SK-N-SH (cell line): ENCODE measurements at regions not wholly inside any gene's neighbourhood (a gene's known extent, or its start where the extent isn't known, plus 50 kb on each side); places are given as distances from the start of the nearest gene placed in this dataset.

Source experiments
- CTCF ChIA-PET: fragments of 300-600, 350-600 bp; formaldehyde crosslinking; extraction: SDS; loops from one replicate; lab custom pipeline; 2021; lab: Yijun Ruan, JAX
- POLR2A ChIA-PET: fragments of 350-600 bp; sonication (Branson Sonifier 250); formaldehyde crosslinking; extraction: SDS; loops from one replicate; lab custom pipeline; 2020; ENCODE audit warnings: antibody characterized with exemption, inconsistent platforms; lab: Yijun Ruan, JAX
- DNase-seq: peaks from one replicate; pipeline ENCODE4 v3.0.0; 2012
- H2AFZ ChIP-seq: fragments of 200-600 bp; sonication (generic); 2 replicates; pipeline ENCODE4 v1.8.1; 2016; ENCODE audit warnings: antibody characterized with exemption, mild to moderate bottlenecking, low read depth
- H3F3A ChIP-seq: fragments of 200-600 bp; sonication (generic); replicated peaks from 2 replicates; pipeline ENCODE3; 2016; ENCODE audit warnings: antibody characterized with exemption, mild to moderate bottlenecking; ENCODE audit not compliant: insufficient read depth
- H3K27ac ChIP-seq, 2 experiments: fragments of 200-500 bp in 1 of 2; fragments of 200-600 bp in 1 of 2; sonication (Bioruptor generic) in 1 of 2; sonication (generic), shearing (Covaris generic) in 1 of 2; 2 replicates each; pipeline versions ENCODE4 v1.5.1 to v1.6.1; 2014 to 2016; ENCODE audit warnings: low read depth in 2 of 2, inconsistent platforms in 1 of 2, low read length in 1 of 2, mild to moderate bottlenecking in 1 of 2, mixed read lengths in 1 of 2
- H3K27me3 ChIP-seq: fragments of 200-600 bp; sonication (generic), shearing (Covaris generic); 2 replicates; pipeline ENCODE4 v1.6.1; 2016; ENCODE audit warnings: mixed run types; ENCODE audit not compliant: insufficient read depth
- H3K36me3 ChIP-seq, 2 experiments: fragments of 200-500 bp in 1 of 2; fragments of 200-600 bp in 1 of 2; sonication (Bioruptor generic) in 1 of 2; sonication (generic) in 1 of 2; replicated peaks in 1 of 2; 2 replicates each; pipeline versions ENCODE3 to v1.5.1; 2014 to 2016; ENCODE audit warnings: low read length in 1 of 2, mild to moderate bottlenecking in 1 of 2; ENCODE audit not compliant: insufficient read depth in 2 of 2, control insufficient read depth in 1 of 2
- H3K4me1 ChIP-seq, 2 experiments: fragments of 200-500 bp in 1 of 2; fragments of 200-600 bp in 1 of 2; sonication (Bioruptor generic) in 1 of 2; sonication (generic), shearing (Covaris generic) in 1 of 2; 2 replicates each; pipeline versions ENCODE4 v1.5.1 to v1.6.1; 2014 to 2016; ENCODE audit warnings: low read depth in 1 of 2, low read length in 1 of 2, mixed run types in 1 of 2; ENCODE audit not compliant: insufficient read depth in 2 of 2, control insufficient read depth in 1 of 2
- H3K4me2 ChIP-seq: fragments of 200-600 bp; sonication (generic), shearing (Covaris generic); 2 replicates; pipeline ENCODE4 v1.6.1; 2017; ENCODE audit warnings: mixed run types
- H3K4me3 ChIP-seq, 2 experiments: fragments of 200-500 bp in 1 of 2; fragments of 200-600 bp in 1 of 2; sonication (Bioruptor generic) in 1 of 2; sonication (generic), shearing (Covaris generic) in 1 of 2; 2 replicates each; pipeline versions ENCODE4 v1.5.1 to v1.8.1; 2014 to 2016; ENCODE audit warnings: low read depth in 2 of 2, inconsistent platforms in 1 of 2, low read length in 1 of 2, mild to moderate bottlenecking in 1 of 2, mixed read lengths in 1 of 2, moderate library complexity in 1 of 2
- H3K79me2 ChIP-seq: fragments of 200-600 bp; sonication (generic); 2 replicates; pipeline ENCODE4 v1.8.1; 2017; ENCODE audit warnings: mild to moderate bottlenecking; ENCODE audit not compliant: insufficient read depth
- H3K9ac ChIP-seq: fragments of 200-600 bp; sonication (generic); 2 replicates; pipeline ENCODE4 v1.6.1; 2017; ENCODE audit warnings: mixed run types
- H3K9me2 ChIP-seq: fragments of 200-600 bp; sonication (generic); 2 replicates; pipeline ENCODE4 v1.6.1; 2017; ENCODE audit warnings: mixed run types
- H3K9me3 ChIP-seq: fragments of 200-600 bp; sonication (generic); 2 replicates; pipeline ENCODE4 v1.6.1; 2017; ENCODE audit warnings: mixed run types, mild to moderate bottlenecking, moderate library complexity
- H4K20me1 ChIP-seq: fragments of 200-600 bp; sonication (generic); 2 replicates; pipeline ENCODE4 v1.6.1; 2017; ENCODE audit warnings: mild to moderate bottlenecking, mixed run types; ENCODE audit not compliant: insufficient read depth
- CHD2 ChIP-seq: fragments of 150-350 bp; IDR thresholded peaks from 2 replicates; pipeline ENCODE4 v1.6.1; 2018; ENCODE audit warnings: low read length; ENCODE audit not compliant: partially characterized antibody
- EZH2phosphoT487 ChIP-seq: fragments of 200-600 bp; sonication (generic); IDR thresholded peaks from 2 replicates; pipeline ENCODE4 v1.6.1; 2017; ENCODE audit warnings: low read depth, mixed run types, mild to moderate bottlenecking, antibody characterized with exemption, moderate library complexity, borderline replicate concordance
- GABPA ChIP-seq: IDR thresholded peaks from 2 replicates; pipeline ENCODE4 v1.4.0; 2012; ENCODE audit warnings: low read depth, mild to moderate bottlenecking
- JUND ChIP-seq: IDR thresholded peaks from 2 replicates; pipeline ENCODE4 v1.4.0; 2012
- MEF2A ChIP-seq: IDR thresholded peaks from 2 replicates; pipeline ENCODE4 v1.4.0; 2012; ENCODE audit warnings: low read depth, borderline replicate concordance
- TEAD4 ChIP-seq: IDR thresholded peaks from 2 replicates; pipeline ENCODE4 v1.4.0; 2012; ENCODE audit warnings: mild to moderate bottlenecking, borderline replicate concordance; ENCODE audit not compliant: insufficient read depth
- TF ChIP-seq, protein P1 (sequence below): fragments of 150-350 bp; IDR thresholded peaks from 2 replicates; pipeline ENCODE4 v1.6.1; 2016; ENCODE audit warnings: mild to moderate bottlenecking, low read depth, low read length
- TF ChIP-seq, protein P2 (sequence below): IDR thresholded peaks from 2 replicates; pipeline ENCODE4 v1.4.0; 2012; ENCODE audit warnings: low read depth
- TF ChIP-seq, protein P3 (sequence below): IDR thresholded peaks from 2 replicates; pipeline ENCODE4 v1.4.0; 2012; ENCODE audit warnings: low read depth, borderline replicate concordance
- TF ChIP-seq, protein P4 (sequence below): fragments of 150-350 bp; IDR thresholded peaks from 2 replicates; pipeline ENCODE4 v1.6.1; 2017; ENCODE audit warnings: antibody characterized with exemption, low read length, low read depth, borderline replicate concordance
- TF ChIP-seq, protein P5 (sequence below): fragments of 200-600 bp; sonication (generic); IDR thresholded peaks from 2 replicates; pipeline ENCODE4 v1.6.1; 2017; ENCODE audit warnings: antibody characterized with exemption, mild to moderate bottlenecking, moderate library complexity
- TF ChIP-seq, protein P6 (sequence below): IDR thresholded peaks from 2 replicates; pipeline ENCODE4; 2012
- TF ChIP-seq, protein P7 (sequence below): IDR thresholded peaks from 2 replicates; pipeline ENCODE4 v1.4.0; 2012; ENCODE audit warnings: low read depth, borderline replicate concordance

DNA sequence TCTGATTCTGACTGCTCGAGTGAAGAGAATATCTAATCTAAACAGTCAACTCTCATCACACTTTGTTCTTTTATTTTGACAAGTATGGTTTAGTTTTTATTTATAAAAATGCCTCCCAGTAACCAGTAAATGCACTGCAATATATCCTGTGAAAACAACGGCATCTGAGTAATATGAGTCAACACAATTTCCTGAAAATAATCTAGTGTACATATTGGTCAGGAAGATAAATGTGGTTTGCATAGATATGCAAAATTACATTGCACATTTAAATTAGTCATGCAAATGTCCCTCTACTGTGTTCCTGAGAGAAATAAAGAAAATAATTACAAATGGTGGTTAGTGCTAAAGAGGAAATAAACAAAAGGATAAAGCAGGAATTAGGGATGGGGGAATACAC lies 1190.7 kb upstream of the SEL1L start (continued):
- TF ChIP-seq, protein P1, sequence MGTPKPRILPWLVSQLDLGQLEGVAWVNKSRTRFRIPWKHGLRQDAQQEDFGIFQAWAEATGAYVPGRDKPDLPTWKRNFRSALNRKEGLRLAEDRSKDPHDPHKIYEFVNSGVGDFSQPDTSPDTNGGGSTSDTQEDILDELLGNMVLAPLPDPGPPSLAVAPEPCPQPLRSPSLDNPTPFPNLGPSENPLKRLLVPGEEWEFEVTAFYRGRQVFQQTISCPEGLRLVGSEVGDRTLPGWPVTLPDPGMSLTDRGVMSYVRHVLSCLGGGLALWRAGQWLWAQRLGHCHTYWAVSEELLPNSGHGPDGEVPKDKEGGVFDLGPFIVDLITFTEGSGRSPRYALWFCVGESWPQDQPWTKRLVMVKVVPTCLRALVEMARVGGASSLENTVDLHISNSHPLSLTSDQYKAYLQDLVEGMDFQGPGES: no peak

DNA sequence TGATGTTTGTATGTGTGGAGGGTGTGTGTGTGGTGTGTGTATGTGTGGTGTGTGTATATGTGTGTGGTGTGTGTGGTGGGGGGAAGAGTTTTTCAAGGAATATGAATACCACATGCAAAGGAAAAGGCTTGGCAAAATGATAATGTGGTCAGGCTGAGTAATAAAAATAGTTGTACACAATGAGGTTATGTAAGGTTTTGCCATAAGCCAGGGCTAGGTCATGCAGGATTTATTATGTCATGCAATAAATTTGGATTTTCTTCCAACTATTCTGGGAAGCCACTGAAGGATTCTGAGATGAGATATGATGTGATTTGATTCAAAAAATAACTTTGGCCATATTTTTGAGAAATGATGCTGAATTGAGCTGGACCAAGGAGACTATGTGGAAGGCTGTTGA lies 1191.6 kb upstream of the SEL1L start:
- POLR2A ChIA-PET: no interaction called here

More for the DNA sequence above, 1191.6 kb upstream of the SEL1L start:
- TF ChIP-seq, protein P2, sequence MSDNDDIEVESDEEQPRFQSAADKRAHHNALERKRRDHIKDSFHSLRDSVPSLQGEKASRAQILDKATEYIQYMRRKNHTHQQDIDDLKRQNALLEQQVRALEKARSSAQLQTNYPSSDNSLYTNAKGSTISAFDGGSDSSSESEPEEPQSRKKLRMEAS: no peak
- TF ChIP-seq MEF2A (no peak), JUND (no peak), CHD2 (no peak), GABPA (no peak), TEAD4 (no peak), EZH2phosphoT487 (no peak)
- TF ChIP-seq, protein P3, sequence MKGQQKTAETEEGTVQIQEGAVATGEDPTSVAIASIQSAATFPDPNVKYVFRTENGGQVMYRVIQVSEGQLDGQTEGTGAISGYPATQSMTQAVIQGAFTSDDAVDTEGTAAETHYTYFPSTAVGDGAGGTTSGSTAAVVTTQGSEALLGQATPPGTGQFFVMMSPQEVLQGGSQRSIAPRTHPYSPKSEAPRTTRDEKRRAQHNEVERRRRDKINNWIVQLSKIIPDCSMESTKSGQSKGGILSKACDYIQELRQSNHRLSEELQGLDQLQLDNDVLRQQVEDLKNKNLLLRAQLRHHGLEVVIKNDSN: no peak
- TF ChIP-seq, protein P4, sequence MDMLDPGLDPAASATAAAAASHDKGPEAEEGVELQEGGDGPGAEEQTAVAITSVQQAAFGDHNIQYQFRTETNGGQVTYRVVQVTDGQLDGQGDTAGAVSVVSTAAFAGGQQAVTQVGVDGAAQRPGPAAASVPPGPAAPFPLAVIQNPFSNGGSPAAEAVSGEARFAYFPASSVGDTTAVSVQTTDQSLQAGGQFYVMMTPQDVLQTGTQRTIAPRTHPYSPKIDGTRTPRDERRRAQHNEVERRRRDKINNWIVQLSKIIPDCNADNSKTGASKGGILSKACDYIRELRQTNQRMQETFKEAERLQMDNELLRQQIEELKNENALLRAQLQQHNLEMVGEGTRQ: no peak
- TF ChIP-seq, protein P5, sequence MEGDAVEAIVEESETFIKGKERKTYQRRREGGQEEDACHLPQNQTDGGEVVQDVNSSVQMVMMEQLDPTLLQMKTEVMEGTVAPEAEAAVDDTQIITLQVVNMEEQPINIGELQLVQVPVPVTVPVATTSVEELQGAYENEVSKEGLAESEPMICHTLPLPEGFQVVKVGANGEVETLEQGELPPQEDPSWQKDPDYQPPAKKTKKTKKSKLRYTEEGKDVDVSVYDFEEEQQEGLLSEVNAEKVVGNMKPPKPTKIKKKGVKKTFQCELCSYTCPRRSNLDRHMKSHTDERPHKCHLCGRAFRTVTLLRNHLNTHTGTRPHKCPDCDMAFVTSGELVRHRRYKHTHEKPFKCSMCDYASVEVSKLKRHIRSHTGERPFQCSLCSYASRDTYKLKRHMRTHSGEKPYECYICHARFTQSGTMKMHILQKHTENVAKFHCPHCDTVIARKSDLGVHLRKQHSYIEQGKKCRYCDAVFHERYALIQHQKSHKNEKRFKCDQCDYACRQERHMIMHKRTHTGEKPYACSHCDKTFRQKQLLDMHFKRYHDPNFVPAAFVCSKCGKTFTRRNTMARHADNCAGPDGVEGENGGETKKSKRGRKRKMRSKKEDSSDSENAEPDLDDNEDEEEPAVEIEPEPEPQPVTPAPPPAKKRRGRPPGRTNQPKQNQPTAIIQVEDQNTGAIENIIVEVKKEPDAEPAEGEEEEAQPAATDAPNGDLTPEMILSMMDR: no peak
- TF ChIP-seq, protein P6, sequence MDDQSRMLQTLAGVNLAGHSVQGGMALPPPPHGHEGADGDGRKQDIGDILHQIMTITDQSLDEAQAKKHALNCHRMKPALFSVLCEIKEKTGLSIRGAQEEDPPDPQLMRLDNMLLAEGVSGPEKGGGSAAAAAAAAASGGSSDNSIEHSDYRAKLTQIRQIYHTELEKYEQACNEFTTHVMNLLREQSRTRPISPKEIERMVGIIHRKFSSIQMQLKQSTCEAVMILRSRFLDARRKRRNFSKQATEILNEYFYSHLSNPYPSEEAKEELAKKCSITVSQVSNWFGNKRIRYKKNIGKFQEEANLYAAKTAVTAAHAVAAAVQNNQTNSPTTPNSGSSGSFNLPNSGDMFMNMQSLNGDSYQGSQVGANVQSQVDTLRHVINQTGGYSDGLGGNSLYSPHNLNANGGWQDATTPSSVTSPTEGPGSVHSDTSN: no peak
- TF ChIP-seq, protein P7, sequence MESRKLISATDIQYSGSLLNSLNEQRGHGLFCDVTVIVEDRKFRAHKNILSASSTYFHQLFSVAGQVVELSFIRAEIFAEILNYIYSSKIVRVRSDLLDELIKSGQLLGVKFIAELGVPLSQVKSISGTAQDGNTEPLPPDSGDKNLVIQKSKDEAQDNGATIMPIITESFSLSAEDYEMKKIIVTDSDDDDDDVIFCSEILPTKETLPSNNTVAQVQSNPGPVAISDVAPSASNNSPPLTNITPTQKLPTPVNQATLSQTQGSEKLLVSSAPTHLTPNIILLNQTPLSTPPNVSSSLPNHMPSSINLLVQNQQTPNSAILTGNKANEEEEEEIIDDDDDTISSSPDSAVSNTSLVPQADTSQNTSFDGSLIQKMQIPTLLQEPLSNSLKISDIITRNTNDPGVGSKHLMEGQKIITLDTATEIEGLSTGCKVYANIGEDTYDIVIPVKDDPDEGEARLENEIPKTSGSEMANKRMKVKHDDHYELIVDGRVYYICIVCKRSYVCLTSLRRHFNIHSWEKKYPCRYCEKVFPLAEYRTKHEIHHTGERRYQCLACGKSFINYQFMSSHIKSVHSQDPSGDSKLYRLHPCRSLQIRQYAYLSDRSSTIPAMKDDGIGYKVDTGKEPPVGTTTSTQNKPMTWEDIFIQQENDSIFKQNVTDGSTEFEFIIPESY: no peak
- TF ChIP-seq, all 33 proteins: peak for 0
- no peaks in the 10 kb centered on the region for H3K4me1 ChIP-seq
- no peaks in the 10 kb centered on the region for H3K27me3 ChIP-seq
- no peak overlapping the region for H3K4me3 ChIP-seq
- H3K4me2 ChIP-seq: no peak overlapping the region
- no peak overlapping the region for H3K9ac ChIP-seq
- H3K9me3 ChIP-seq: no peaks in the 10 kb centered on the region
- no peaks in the 10 kb centered on the region for H3F3A ChIP-seq
- H4K20me1 ChIP-seq: no peaks in the 10 kb centered on the region
- H3K36me3 ChIP-seq: no peaks in the 10 kb centered on the region
- H2AFZ ChIP-seq: no peak overlapping the region
- no peak for DNase-seq
- H3K9me2 ChIP-seq: no peaks in the 10 kb centered on the region
- no peaks in the 10 kb centered on the region for H3K79me2 ChIP-seq
- no peak overlapping the region for H3K27ac ChIP-seq
- CTCF ChIA-PET: no interaction called here
